Amygdala (tissue), 56 donors: ENCODE measurements at regions not wholly inside any gene's neighbourhood (a gene's known extent, or its start where the extent isn't known, plus 50 kb on each side); places are given as distances from the start of the nearest gene placed in this dataset.
"Not testable (repeated sequence)": the region's sequence is repeated elsewhere in the genome, so short reads cannot be mapped to it uniquely, and the experiment has no call there.

Experiments used
- DNase-seq, 56 donors: peaks; one replicate each; lab custom pipeline; 2025; lab: John Stamatoyannopoulos, UW

DNA sequence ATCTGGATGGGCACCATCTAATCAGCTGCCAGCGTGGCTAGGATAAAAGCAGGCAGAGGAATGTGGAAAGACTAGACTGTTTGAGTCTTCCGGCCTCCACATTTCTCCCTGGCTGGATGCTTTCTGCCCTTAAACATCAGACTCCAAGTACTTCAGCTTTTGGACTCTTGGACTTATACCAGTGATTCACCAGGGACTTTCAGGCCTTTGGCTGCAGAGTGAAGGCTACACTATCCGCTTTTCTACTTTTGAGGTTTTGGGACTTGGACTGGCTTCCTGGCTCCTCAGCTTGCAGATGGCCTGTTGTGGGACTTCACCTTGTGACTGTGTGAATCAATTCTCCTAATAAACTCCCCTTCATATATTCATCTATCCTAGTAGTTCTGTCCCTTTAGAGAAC lies 88.5 kb upstream of the NEGR1 start:
- DNase-seq, result not testable (repeated sequence)

DNA sequence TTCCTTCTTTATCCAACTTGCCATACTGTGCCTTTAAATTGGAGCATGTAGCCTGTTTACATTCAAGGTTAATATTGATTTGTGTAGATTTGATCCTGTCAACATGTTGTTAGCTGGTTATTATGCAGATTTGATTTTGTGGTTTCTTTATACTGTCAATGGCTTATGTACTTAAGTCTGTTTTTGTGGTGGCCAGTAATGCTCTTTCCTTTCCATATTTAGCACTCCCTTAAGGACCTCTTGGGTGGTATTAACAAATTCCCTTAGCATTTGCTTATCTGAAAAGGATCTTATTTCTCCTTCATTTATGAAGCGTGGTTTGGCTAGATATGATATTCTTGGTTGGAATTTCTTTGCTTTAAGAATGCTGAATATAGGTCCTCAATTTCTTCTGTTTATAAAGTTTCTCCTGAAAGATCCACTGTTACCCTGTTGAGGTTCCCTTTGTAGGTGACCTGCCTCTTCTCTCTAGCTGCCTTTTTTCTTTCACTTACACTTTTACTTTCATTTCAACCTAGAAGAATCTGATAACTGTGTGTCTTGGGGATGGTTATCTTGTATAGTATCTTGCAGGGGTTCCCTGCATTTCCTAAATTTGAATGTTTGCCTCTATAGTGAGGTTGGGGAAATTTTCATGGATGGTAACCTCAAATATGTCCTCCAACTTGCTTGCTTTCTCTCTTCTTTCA lies 86.9 kb upstream of the NEGR1 start:
- no peak for DNase-seq

DNA sequence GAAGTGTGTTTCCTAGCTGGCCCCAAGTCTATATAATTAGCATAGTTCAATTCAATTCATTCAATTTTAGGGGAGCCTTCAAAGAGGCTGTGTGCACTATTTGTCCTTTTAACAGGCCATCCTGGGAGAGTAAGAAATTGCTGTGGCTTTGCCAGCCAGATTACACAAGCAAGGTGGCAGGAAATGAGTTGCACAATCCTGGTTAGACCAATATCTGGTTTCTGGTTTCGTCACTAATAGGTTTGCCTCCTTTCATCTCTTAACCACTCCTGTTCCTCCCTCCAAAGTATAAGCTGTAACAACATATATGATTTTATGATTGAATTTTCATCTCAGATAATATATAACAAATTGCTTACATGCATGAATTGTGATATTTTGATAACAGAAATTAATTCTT lies 84.1 kb upstream of the NEGR1 start:
- no peak for DNase-seq

DNA sequence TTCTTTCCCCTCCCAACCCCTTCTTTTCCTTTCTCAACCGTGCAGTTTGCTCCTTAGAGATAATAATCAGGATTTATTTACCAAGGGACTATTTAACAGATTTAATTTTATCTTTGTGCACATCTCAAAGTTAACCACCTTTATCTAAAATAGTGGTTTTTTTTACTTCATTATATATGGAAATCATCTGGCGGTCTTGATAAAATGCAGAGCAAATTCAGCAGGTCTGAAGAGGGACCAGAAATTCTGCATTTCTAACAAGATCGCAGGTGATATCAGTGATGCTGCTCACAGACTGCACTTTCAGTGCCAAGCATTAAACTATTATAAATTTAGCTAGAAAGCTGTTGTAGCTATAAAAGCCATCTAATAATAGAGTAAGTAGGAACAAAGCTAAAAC lies 83.4 kb upstream of the NEGR1 start:
- DNase-seq, result no peak

- no peak for DNase-seq
These were observed 80.2 kb upstream of the NEGR1 start for GRCh38 chr1:72362538-72362937.

- DNase-seq, result no peak
These were observed 75.1 kb upstream of the NEGR1 start for GRCh38 chr1:72357411-72357810.

- DNase-seq, result no peak
These were observed 73.6 kb upstream of the NEGR1 start for GRCh38 chr1:72355899-72356298.

GRCh38 chr1:72341661-72342060 lies 59.3 kb upstream of the NEGR1 start:
- DNase-seq, result no peak

DNA sequence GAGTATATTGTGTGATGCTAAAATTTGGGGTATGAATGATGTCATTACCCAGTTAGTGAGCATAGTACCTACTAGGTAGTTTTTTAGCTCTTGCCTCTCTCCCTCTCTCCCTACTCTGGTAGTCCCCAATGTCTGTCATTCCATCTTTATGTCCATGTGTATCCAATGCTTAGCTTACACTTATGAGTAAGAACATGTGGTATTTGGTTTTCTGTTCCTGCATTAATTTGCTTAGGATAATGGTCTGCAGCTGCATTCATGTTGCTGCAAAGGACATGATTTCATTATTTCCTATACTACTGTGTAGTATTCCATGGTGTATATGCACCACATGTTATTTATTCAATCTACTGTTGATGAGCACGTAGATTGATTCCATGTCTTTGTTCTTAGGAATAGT lies 54.4 kb upstream of the NEGR1 start:
- DNase-seq, result no peak
